ENCODE measurements at regions not wholly inside any gene's neighbourhood (a gene's known extent, or its start where the extent isn't known, plus 50 kb on each side); places are given as distances from the start of the nearest gene placed in this dataset.

GRCh38 chr14:38900887-38901286, 202.1 kb downstream of the SEC23A start:
- TF ChIP-seq CTCF (conservative IDR thresholded peaks at IDR 0.05 in 1 of 2, IDR thresholded peaks at IDR 0.05 in 1 of 2; ENCODE audit: low read depth in 1 of 2, low read length in 2 of 2) (no peak), EZH2 (IDR thresholded peaks at IDR 0.05; ENCODE audit: low read length, missing control alignments) (no peak)

All from fibroblast of lung (primary cell).